Ovary (tissue), 7 donors: ENCODE measurements at regions not wholly inside any gene's neighbourhood (a gene's known extent, or its start where the extent isn't known, plus 50 kb on each side); places are given as distances from the start of the nearest gene placed in this dataset.

Experiments
- DNase-seq, 5 donors: peaks; one replicate each; pipeline ENCODE4 v3.0.0-alpha.2; 2019 to 2020
- H3K27ac ChIP-seq, 2 donors: fragments of 200-600 bp; one replicate each; pipeline versions ENCODE4 v1.5.1 to v1.8.0; 2019 to 2022
- H3K27me3 ChIP-seq: fragments of 200-600 bp; one replicate; pipeline ENCODE4 v1.8.0; 2022
- H3K36me3 ChIP-seq: fragments of 200-600 bp; sonication (generic); one replicate; pipeline ENCODE4 v1.5.1; 2019
- H3K4me1 ChIP-seq: one replicate; pipeline ENCODE4 v1.8.1; 2013; ENCODE audit warnings: mild to moderate bottlenecking, moderate library complexity; ENCODE audit not compliant: insufficient read depth
- H3K4me3 ChIP-seq: fragments of 200-600 bp; sonication (generic); one replicate; pipeline ENCODE4 v1.5.1; 2017
- H3K9me3 ChIP-seq, 2 donors: fragments of 200-600 bp in 1 of 2; sonication (generic) in 1 of 2; one replicate each; pipeline versions ENCODE4 v1.5.1 to v1.8.1; 2013 to 2019; ENCODE audit warnings: mild to moderate bottlenecking in 1 of 2, moderate library complexity in 1 of 2
- EP300 ChIP-seq: sonication (generic); formaldehyde crosslinking; IDR thresholded peaks from one replicate; pipeline ENCODE4 v1.6.1; 2017; ENCODE audit warnings: antibody characterized with exemption
- POLR2A ChIP-seq: fragments of 450-650 bp; IDR thresholded peaks from one replicate; pipeline ENCODE4 v1.6.1; 2017; ENCODE audit warnings: antibody characterized with exemption, mild to moderate bottlenecking, moderate library complexity
- WGBS, 3 donors: extraction: QIAGEN DNeasy Blood & Tissue Kit in 1 of 3; methylation state at CpG; one replicate each; pipeline versions ENCODE4 v1.1.5 to v1.1.7; 2013 to 2017; 5-methylcytosine and 5-hydroxymethylcytosine counted together
- intact Hi-C, 4 donors: fragments of 100-400 bp; cut with DNase I; formaldehyde crosslinking; loops; one replicate each; pipeline versions ENCODE4 v1.11.0 to v1.15.1; 2022 to 2023
- TF ChIP-seq, protein P1 (sequence below), 3 donors: fragments of 450-650 bp in 2 of 3; fragments of 200-600 bp in 1 of 3; IDR thresholded peaks; one replicate each; pipeline versions ENCODE4 v1.5.1 to v1.8.0; 2016 to 2022; ENCODE audit warnings: antibody characterized with exemption in 3 of 3, mild to moderate bottlenecking in 1 of 3
- donor health status: DM: no; HTN: no; CAD: no; lungs with moderate emphysema.
- donor health status: DM: no; HTN: no; CAD: no.
- donor health status: Bipolar disorder and iron deficiency.
- donor health status: DM: no; HTN: no; CAD: no.
- donor health status: DM: yes; HTN: yes; CAD: no.

GRCh38 chr5:18546591-18546990 lies 912.3 kb downstream of the TAF11L14 start:
- H3K27me3 ChIP-seq = no peaks in the 10 kb centered on the region
- no peak overlapping the region for H3K27ac ChIP-seq
- DNase-seq = no peak
- H3K9me3 ChIP-seq = no peaks in the 10 kb centered on the region
- intact Hi-C loops = no loop called here
- no peak overlapping the region for H3K4me3 ChIP-seq
- TF ChIP-seq POLR2A (no peak), EP300 (no peak)
- TF ChIP-seq, protein P1, sequence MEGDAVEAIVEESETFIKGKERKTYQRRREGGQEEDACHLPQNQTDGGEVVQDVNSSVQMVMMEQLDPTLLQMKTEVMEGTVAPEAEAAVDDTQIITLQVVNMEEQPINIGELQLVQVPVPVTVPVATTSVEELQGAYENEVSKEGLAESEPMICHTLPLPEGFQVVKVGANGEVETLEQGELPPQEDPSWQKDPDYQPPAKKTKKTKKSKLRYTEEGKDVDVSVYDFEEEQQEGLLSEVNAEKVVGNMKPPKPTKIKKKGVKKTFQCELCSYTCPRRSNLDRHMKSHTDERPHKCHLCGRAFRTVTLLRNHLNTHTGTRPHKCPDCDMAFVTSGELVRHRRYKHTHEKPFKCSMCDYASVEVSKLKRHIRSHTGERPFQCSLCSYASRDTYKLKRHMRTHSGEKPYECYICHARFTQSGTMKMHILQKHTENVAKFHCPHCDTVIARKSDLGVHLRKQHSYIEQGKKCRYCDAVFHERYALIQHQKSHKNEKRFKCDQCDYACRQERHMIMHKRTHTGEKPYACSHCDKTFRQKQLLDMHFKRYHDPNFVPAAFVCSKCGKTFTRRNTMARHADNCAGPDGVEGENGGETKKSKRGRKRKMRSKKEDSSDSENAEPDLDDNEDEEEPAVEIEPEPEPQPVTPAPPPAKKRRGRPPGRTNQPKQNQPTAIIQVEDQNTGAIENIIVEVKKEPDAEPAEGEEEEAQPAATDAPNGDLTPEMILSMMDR (IDR thresholded peaks at IDR 0.05) = no peak
- H3K4me1 ChIP-seq = no peaks in the 10 kb centered on the region
- H3K36me3 ChIP-seq = no peaks in the 10 kb centered on the region

- Histone ChIP-seq H3K36me3 (no peaks in the 10 kb centered on the region), H3K27ac (no peak overlapping the region), H3K9me3 (no peaks in the 10 kb centered on the region), H3K27me3 (no peaks in the 10 kb centered on the region), H3K4me1 (no peaks in the 10 kb centered on the region), H3K4me3 (no peak overlapping the region)
- no peak for DNase-seq
- intact Hi-C loops = no loop called here
- TF ChIP-seq, protein P1 (IDR thresholded peaks at IDR 0.05) = no peak
- TF ChIP-seq POLR2A (no peak), EP300 (no peak)
- 94 to 97% (median 95%) methylated on average over 18 of the region's 18 CpGs for WGBS, 3 donors
Measured at GRCh38 chr5:18551716-18552115, 917.5 kb downstream of the TAF11L14 start.

- intact Hi-C loops = no loop called here
- Histone ChIP-seq H3K27ac (no peak overlapping the region), H3K27me3 (no peaks in the 10 kb centered on the region), H3K9me3 (no peaks in the 10 kb centered on the region), H3K36me3 (no peaks in the 10 kb centered on the region), H3K4me1 (no peaks in the 10 kb centered on the region), H3K4me3 (no peak overlapping the region)
- WGBS, 3 donors = 38 to 53% (median 45%) methylated on average over 3 of the region's 3 CpGs
- DNase-seq = no peak
- TF ChIP-seq, protein P1 (IDR thresholded peaks at IDR 0.05) = no peak
- no peak for TF ChIP-seq POLR2A
- no peak for TF ChIP-seq EP300
Measured at GRCh38 chr5:18553269-18553668, 919.0 kb downstream of the TAF11L14 start.

- no peaks in the 10 kb centered on the region for H3K4me1 ChIP-seq
- intact Hi-C loops = loop anchor here in 1 of 4 donors (10.0 kb wide), 1 partner anchor 984 kb away; no protein-coding TSS in a partner anchor
- no peak overlapping the region for H3K27ac ChIP-seq
- no peaks in the 10 kb centered on the region for H3K27me3 ChIP-seq
- no peak for DNase-seq
- H3K4me3 ChIP-seq = no peak overlapping the region
- WGBS, 3 donors = 80 to 84% (median 82%) methylated on average over 1 of the region's 1 CpG
- H3K9me3 ChIP-seq = no peaks in the 10 kb centered on the region
- H3K36me3 ChIP-seq = no peaks in the 10 kb centered on the region
- TF ChIP-seq POLR2A (no peak), EP300 (no peak)
- TF ChIP-seq, protein P1 (IDR thresholded peaks at IDR 0.05) = no peak
Measured at GRCh38 chr5:18560602-18561001, 926.3 kb downstream of the TAF11L14 start.

GRCh38 chr5:18563853-18564252 lies 929.6 kb downstream of the TAF11L14 start:
- intact Hi-C loops = loop anchor here in 1 of 4 donors (10.0 kb wide), 1 partner anchor 981 kb away; no protein-coding TSS in a partner anchor
- Histone ChIP-seq H3K27ac (no peak overlapping the region), H3K36me3 (no peaks in the 10 kb centered on the region), H3K27me3 (no peaks in the 10 kb centered on the region), H3K9me3 (no peaks in the 10 kb centered on the region), H3K4me3 (no peak overlapping the region), H3K4me1 (no peaks in the 10 kb centered on the region)
- TF ChIP-seq POLR2A = no peak
- TF ChIP-seq, protein P1 (IDR thresholded peaks at IDR 0.05) = no peak
- no peak for DNase-seq
- WGBS, 3 donors = 77 to 84% (median 83%) methylated on average over 2 of the region's 2 CpGs
